HepG2 (cell line): ENCODE measurements at regions not wholly inside any gene's neighbourhood (a gene's known extent, or its start where the extent isn't known, plus 50 kb on each side); places are given as distances from the start of the nearest gene placed in this dataset.
A peak's percentile ranks its signal among the peaks of the same experiment; 100 is the strongest.

Source experiments
- ATF2 ChIP-seq: sonication (generic); formaldehyde crosslinking; IDR thresholded peaks from 2 replicates; pipeline ENCODE4 v1.4.0; 2020; ENCODE audit warnings: missing genetic modification reagents
- ATF7 ChIP-seq, 2 experiments: fragments of 450-650 bp in 1 of 2; sonication (generic) in 1 of 2; formaldehyde crosslinking in 1 of 2; IDR thresholded peaks; 2 replicates each; pipeline versions ENCODE4 v1.4.0 to v1.6.1; 2016 to 2020; ENCODE audit warnings: antibody characterized with exemption in 1 of 2, mild to moderate bottlenecking in 1 of 2, missing genetic modification reagents in 1 of 2
- DBP ChIP-seq: sonication (generic); formaldehyde crosslinking; IDR thresholded peaks from 2 replicates; pipeline ENCODE4 v1.4.0; 2020; ENCODE audit warnings: missing genetic modification reagents; ENCODE audit errors: not compliant biosample characterization
- HDAC2 ChIP-seq: sonication (generic); formaldehyde crosslinking; IDR thresholded peaks from 2 replicates; pipeline ENCODE4 v1.4.0; 2020; ENCODE audit warnings: missing genetic modification reagents
- SALL1 ChIP-seq: sonication (generic); formaldehyde crosslinking; IDR thresholded peaks from 2 replicates; pipeline ENCODE4 v1.8.0; 2022; ENCODE audit warnings: mild to moderate bottlenecking, missing genetic modification reagents
- STAT6 ChIP-seq: sonication (generic); formaldehyde crosslinking; IDR thresholded peaks from 2 replicates; pipeline ENCODE4 v1.4.0; 2020; ENCODE audit warnings: missing genetic modification reagents, mild to moderate bottlenecking, borderline replicate concordance
- TGIF2 ChIP-seq: IDR thresholded peaks from 2 replicates; pipeline ENCODE4 v1.6.1; 2016; ENCODE audit warnings: control low read depth, missing compliant biosample characterization
- ZBTB2 ChIP-seq: sonication (generic); formaldehyde crosslinking; IDR thresholded peaks from 2 replicates; pipeline ENCODE4 v1.8.0; 2022; ENCODE audit warnings: low read depth, missing genetic modification reagents
- ZBTB33 ChIP-seq: sonication (generic); formaldehyde crosslinking; IDR thresholded peaks from 2 replicates; pipeline ENCODE4 v1.4.0; 2020; ENCODE audit warnings: missing genetic modification reagents
- ZNF224 ChIP-seq: sonication (generic); formaldehyde crosslinking; IDR thresholded peaks from 2 replicates; pipeline ENCODE4 v1.5.0; 2020; ENCODE audit warnings: mild to moderate bottlenecking, missing genetic modification reagents
- ZNF337 ChIP-seq: sonication (generic); formaldehyde crosslinking; IDR thresholded peaks from 2 replicates; pipeline ENCODE4 v1.5.1; 2020; ENCODE audit warnings: missing genetic modification reagents, low read depth, mild to moderate bottlenecking, borderline replicate concordance
- ZNF33A ChIP-seq: sonication (generic); formaldehyde crosslinking; IDR thresholded peaks from 2 replicates; pipeline ENCODE4 v1.5.1; 2020; ENCODE audit warnings: missing genetic modification reagents, mild to moderate bottlenecking, moderate library complexity, borderline replicate concordance
- ZNF460 ChIP-seq: sonication (generic); formaldehyde crosslinking; IDR thresholded peaks from 2 replicates; pipeline ENCODE4 v1.5.1; 2020; ENCODE audit warnings: missing genetic modification reagents, mild to moderate bottlenecking, borderline replicate concordance
- ZNF513 ChIP-seq: sonication (generic); formaldehyde crosslinking; conservative IDR thresholded peaks from 2 replicates; pipeline ENCODE4 v1.5.0; 2020; ENCODE audit warnings: missing genetic modification reagents
- ZNF530 ChIP-seq: sonication (generic); formaldehyde crosslinking; IDR thresholded peaks from 2 replicates; pipeline ENCODE4 v1.5.0; 2020; ENCODE audit warnings: low read depth, mild to moderate bottlenecking, missing genetic modification reagents
- ZNF761 ChIP-seq: sonication (generic); formaldehyde crosslinking; conservative IDR thresholded peaks from 2 replicates; pipeline ENCODE4 v1.4.0; 2020; ENCODE audit warnings: mild to moderate bottlenecking, missing genetic modification reagents
- ZSCAN20 ChIP-seq: sonication (generic); formaldehyde crosslinking; IDR thresholded peaks from 2 replicates; pipeline ENCODE4 v1.4.0; 2020; ENCODE audit warnings: missing genetic modification reagents, mild to moderate bottlenecking, borderline replicate concordance
- ZSCAN25 ChIP-seq: sonication (generic); formaldehyde crosslinking; IDR thresholded peaks from 2 replicates; pipeline ENCODE4 v1.8.0; 2022; ENCODE audit warnings: mild to moderate bottlenecking, missing genetic modification reagents

- TF ChIP-seq ZNF513 (CRISPR knock-in tag) = no peak
- TF ChIP-seq HDAC2 (CRISPR knock-in tag) = no peak
- peak; percentile 83 for TF ChIP-seq SALL1 (CRISPR knock-in tag)
- no peak for TF ChIP-seq STAT6
- no peak for TF ChIP-seq ZNF460 (CRISPR knock-in tag)
- no peak for TF ChIP-seq ZBTB2 (CRISPR knock-in tag)
- 0 out of 2 replicates have a peak, but pooled peaks have one; percentile 29 for TF ChIP-seq ZNF224 (CRISPR knock-in tag)
- no peak for TF ChIP-seq ZSCAN25
- no peak for TF ChIP-seq ZNF761
- TF ChIP-seq TGIF2 = peak; percentile 62; the same call in 1 of the 2 replicates
- peak; percentile 39; the same call in 1 of the 2 replicates for TF ChIP-seq ZBTB33 (CRISPR knock-in tag)
- TF ChIP-seq ZSCAN20 (CRISPR knock-in tag) = no peak; the same call in 1 of the 2 replicates
- no peak for TF ChIP-seq ZNF530 (CRISPR knock-in tag)
- TF ChIP-seq ZNF33A (CRISPR knock-in tag) = no peak
- no peak for TF ChIP-seq ATF7 (IDR thresholded peaks at IDR 0.05)
- no peak for TF ChIP-seq ATF7 (CRISPR knock-in tag; IDR thresholded peaks at IDR 0.05)
- 0 out of 2 replicates have a peak, but pooled peaks have one; percentile 26 for TF ChIP-seq ATF2 (CRISPR knock-in tag)
- TF ChIP-seq ZNF337 (CRISPR knock-in tag) = no peak
- no peak for TF ChIP-seq DBP (CRISPR knock-in tag)
Observed at GRCh38 chr6:168201383-168201782, 118.2 kb downstream of the DACT2 start (continued).
